ENCODE measurements at regions not wholly inside any gene's neighbourhood (a gene's known extent, or its start where the extent isn't known, plus 50 kb on each side); places are given as distances from the start of the nearest gene placed in this dataset.
A peak's percentile ranks its signal among the peaks of the same experiment; 100 is the strongest.

DNA sequence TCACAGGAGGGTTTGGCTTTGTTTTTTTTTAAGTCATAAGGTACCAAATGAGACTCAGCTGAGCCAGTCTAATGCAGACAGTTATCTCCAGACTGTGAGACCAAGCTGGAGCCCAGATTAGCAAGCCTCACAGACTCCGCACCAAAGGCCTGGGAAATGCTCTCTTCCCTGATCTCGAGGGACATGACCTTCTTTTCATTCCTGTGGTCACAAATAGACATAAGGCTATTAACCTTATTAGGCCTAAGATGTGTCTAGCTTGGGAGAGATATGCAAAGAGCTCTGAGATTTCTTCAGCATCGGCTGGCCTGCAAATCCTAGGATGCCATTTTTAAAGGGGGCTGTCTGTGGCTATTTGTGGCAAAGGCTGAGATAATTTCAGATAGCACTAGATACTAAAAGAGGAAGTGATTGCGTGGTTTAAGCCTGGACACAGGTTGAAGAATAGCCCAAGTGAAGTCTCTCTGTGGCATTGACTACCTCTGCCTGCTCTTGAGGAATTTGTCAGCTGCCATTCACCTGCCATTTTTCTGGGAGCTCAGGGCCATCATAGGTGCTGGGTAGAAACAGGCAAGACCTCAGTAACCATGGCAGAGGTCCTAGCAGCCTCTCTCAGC, 301.3 kb downstream of the SIPA1L2 start:
- peak; percentile 26 for DNase-seq (ENCODE audit: low read depth)
- no peak for TF ChIP-seq CTCF (conservative IDR thresholded peaks at IDR 0.05; ENCODE audit: low read depth, low read length)

GRCh38 chr1:232327899-232328298, 302.0 kb downstream of the SIPA1L2 start:
- no peak for DNase-seq (ENCODE audit: low read depth)
- no peak overlapping the region for H3K4me3 ChIP-seq (ENCODE audit: low read length)
- TF ChIP-seq CTCF (conservative IDR thresholded peaks at IDR 0.05; ENCODE audit: low read depth, low read length) = no peak

More for the DNA sequence above, 301.3 kb downstream of the SIPA1L2 start:
- H3K4me3 ChIP-seq (ENCODE audit: low read length) = no peak overlapping the region

- no peak overlapping the region for H3K4me3 ChIP-seq (ENCODE audit: low read length)
- no peak for TF ChIP-seq CTCF (conservative IDR thresholded peaks at IDR 0.05; ENCODE audit: low read depth, low read length)
- no peak for DNase-seq (ENCODE audit: low read depth)
Measured at GRCh38 chr1:232327269-232327668, 302.7 kb downstream of the SIPA1L2 start.

GRCh38 chr1:232322162-232322734, 307.7 kb downstream of the SIPA1L2 start:
- no peak for TF ChIP-seq CTCF (conservative IDR thresholded peaks at IDR 0.05; ENCODE audit: low read depth, low read length)
- DNase-seq (ENCODE audit: low read depth) = no peak

DNA sequence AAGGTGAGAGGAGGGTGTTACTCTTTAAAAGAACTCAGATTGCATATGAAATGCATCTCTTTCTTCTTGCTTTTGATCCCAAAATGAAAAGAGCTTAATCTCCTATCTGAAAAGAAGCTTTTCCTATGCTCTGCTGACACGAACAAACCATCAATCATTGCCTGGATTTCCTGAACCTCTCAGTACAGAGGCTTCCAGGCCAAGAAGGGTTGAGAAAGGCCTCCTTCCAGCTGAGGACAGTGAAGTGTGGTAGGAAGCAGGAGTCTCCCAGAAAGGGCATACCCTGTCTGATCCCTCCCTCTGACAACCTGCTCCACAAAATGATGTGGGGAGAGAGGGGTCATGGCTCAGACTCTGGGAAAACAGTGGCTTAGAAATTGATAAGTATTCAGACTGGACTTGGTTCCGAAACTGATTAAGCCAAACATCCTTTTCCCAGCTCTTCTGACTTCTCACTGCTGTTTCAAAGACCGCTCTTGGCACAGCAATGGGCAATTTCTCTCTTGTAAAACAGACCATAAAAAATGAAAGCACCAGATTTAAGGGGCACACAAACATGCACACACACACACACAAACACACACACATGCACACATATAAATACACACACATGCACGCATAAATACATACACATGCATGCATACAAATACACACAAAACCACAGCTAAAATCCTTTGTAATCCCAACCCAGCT, 310.3 kb downstream of the SIPA1L2 start:
- DNase-seq (ENCODE audit: low read depth) = no peak
- TF ChIP-seq CTCF (conservative IDR thresholded peaks at IDR 0.05; ENCODE audit: low read depth, low read length) = no peak
- no peak overlapping the region for H3K4me3 ChIP-seq (ENCODE audit: low read length)

More at GRCh38 chr1:232322162-232322734, 307.7 kb downstream of the SIPA1L2 start:
- no peak overlapping the region for H3K4me3 ChIP-seq (ENCODE audit: low read length)

GRCh38 chr1:232319072-232319471, 310.9 kb downstream of the SIPA1L2 start:
- no peak overlapping the region for H3K4me3 ChIP-seq (ENCODE audit: low read length)
- TF ChIP-seq CTCF (conservative IDR thresholded peaks at IDR 0.05; ENCODE audit: low read depth, low read length) = no peak
- no peak for DNase-seq (ENCODE audit: low read depth)

DNA sequence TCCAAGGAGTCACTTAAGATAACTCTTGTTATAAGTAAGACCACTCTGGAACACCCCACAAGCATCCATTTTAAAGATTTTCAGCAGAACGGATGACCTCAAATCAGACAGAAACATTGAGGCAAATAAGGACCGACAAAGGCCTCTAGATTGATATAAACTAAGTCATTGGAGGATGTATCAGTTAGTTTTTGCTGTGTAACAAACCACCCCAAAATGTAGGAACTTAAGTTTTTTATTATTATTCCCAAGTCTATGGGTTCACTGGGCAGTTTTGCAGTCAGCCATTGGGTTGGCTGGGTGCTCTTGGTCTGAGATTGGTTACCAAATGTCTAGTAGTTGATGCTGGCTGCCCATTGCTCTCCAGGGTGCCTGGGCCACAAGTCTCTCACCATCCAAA, 311.8 kb downstream of the SIPA1L2 start:
- TF ChIP-seq CTCF (conservative IDR thresholded peaks at IDR 0.05; ENCODE audit: low read depth, low read length) = no peak
- no peak for DNase-seq (ENCODE audit: low read depth)
- H3K4me3 ChIP-seq (ENCODE audit: low read length) = no peak overlapping the region

Data from retinal pigment epithelial cell (primary cell).